ENCODE measurements at regions not wholly inside any gene's neighbourhood (a gene's known extent, or its start where the extent isn't known, plus 50 kb on each side); places are given as distances from the start of the nearest gene placed in this dataset.

DNA sequence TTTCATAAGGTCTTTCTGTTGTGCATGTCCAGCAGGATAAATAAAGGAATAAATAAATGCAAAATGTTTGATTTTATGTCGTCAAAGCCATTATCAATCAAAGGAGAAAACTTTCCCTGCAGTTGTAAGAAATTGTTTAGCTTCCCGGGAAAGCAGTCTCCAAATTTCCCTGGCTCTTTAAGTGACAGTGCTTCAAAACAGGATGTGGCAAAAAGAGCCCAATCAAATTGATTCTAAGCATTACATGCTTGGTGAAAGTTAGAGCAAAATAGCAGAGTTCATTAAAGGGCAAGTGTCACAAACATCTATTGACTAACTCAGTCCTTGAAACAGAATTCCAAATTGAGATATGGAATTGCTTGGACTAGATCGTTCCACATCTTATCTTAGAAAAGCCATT lies 704.1 kb downstream of the PRELID2 start:
- TF ChIP-seq, protein P1, sequence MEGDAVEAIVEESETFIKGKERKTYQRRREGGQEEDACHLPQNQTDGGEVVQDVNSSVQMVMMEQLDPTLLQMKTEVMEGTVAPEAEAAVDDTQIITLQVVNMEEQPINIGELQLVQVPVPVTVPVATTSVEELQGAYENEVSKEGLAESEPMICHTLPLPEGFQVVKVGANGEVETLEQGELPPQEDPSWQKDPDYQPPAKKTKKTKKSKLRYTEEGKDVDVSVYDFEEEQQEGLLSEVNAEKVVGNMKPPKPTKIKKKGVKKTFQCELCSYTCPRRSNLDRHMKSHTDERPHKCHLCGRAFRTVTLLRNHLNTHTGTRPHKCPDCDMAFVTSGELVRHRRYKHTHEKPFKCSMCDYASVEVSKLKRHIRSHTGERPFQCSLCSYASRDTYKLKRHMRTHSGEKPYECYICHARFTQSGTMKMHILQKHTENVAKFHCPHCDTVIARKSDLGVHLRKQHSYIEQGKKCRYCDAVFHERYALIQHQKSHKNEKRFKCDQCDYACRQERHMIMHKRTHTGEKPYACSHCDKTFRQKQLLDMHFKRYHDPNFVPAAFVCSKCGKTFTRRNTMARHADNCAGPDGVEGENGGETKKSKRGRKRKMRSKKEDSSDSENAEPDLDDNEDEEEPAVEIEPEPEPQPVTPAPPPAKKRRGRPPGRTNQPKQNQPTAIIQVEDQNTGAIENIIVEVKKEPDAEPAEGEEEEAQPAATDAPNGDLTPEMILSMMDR (IDR thresholded peaks at IDR 0.05; ENCODE audit: extremely low read depth, missing control alignments) = no peak
- no peak for DNase-seq (ENCODE audit: low spot score)

DNA sequence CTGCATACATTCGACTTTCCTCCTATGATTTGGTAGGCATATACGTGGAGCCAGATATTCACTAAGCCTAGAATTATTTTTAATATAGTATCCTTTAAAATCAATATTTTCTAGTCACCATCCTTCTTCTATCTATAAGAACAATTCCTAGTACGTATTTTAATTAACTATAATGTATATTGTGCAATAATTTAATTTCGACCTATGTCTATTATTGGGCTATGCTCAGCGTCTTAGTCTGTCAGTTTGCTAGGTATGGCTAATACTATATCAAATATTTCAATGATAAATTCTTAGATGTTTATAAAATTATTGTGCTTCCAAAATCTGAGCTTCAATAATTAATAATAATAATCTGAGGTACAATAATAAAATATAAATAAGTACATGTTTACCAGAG lies 705.3 kb downstream of the PRELID2 start:
- no peak for DNase-seq (ENCODE audit: low spot score)
- TF ChIP-seq, protein P1 (IDR thresholded peaks at IDR 0.05; ENCODE audit: extremely low read depth, missing control alignments) = no peak

DNA sequence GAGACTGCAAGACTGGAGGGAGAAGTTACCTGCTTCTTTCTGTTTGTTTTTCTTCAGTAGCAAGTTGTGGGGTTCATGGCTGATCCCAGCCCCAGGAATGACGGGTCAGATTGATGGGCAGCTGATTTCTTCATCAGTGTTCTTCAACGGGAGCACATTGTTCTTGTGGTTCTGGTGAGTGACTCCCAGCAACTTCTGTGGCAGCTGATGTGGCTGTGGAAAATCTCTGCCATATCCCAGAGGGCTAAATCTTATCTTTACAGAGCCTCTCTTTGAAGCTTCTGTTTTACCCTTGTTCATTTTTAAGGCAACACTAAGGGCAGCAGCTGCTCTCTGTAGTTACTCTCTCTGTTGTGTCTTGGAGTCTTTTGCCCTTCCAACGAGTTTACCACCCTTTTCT lies 710.3 kb downstream of the PRELID2 start:
- DNase-seq (ENCODE audit: low spot score) = no peak
- TF ChIP-seq, protein P1 (IDR thresholded peaks at IDR 0.05; ENCODE audit: extremely low read depth, missing control alignments) = no peak

GRCh38 chr5:145118611-145119010 lies 716.5 kb downstream of the PRELID2 start:
- no peak for DNase-seq (ENCODE audit: low spot score)
- TF ChIP-seq, protein P1 (IDR thresholded peaks at IDR 0.05; ENCODE audit: extremely low read depth, missing control alignments) = no peak

DNA sequence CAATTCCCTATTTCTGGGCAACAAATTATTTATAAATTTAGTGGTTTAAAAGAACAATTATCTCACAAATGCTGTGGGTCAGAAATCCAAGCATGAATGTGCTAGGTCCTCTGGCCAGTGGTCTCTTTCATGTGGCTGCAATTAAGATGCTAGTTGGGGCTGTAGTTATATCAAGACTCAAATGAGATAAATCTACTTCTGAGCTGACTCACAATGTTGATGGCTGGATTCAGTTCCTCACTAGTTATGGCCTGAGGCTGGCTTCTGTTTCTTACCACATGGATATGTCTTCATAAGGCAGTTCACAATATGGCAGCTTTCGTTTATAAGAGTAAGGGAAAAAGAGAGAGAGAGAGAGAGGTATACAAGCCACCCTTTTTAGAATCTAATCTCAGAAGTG lies 717.0 kb downstream of the PRELID2 start:
- TF ChIP-seq, protein P1 (IDR thresholded peaks at IDR 0.05; ENCODE audit: extremely low read depth, missing control alignments) = no peak

DNA sequence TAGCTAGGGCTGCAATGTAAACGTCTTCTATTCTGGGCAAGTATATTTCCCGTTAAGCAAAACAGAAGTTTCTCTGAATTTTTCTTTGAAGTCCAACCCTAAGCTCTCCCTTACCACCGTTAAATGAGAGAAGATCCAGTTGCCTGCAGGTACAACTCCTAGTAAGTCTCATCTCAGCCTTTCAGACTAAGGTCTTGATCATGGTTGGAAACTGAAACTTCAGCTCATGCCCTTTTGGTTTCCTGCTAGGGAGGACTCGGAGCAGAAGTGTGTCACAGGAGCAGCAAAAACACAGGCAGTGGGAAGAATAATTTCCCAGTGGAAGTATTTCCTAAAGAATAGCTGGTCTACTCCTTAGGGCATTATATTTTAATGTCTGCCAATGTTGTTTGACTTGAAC lies 717.9 kb downstream of the PRELID2 start:
- DNase-seq (ENCODE audit: low spot score) = no peak
- TF ChIP-seq, protein P1 (IDR thresholded peaks at IDR 0.05; ENCODE audit: extremely low read depth, missing control alignments) = no peak

More for the DNA sequence above, 717.0 kb downstream of the PRELID2 start:
- no peak for DNase-seq (ENCODE audit: low spot score)

DNA sequence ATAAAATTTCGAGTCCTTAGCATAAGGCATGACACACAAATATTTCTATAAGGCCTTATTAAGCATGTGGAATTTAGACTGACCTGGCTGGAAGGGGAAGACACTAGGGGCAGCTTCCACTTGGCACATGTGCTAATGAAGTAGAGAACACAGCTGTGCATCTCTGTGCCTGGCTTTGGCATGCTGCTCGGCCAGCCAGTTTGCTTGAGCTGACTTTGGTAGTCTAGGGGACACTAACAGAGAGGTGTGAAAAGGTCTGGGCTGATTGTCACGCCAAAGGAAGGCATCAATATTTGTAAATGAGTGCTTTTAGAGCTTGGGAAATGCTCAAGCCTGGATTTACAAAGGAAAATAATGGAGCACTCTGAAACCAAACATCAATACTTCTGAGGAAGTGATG lies 723.7 kb downstream of the PRELID2 start:
- no peak for DNase-seq (ENCODE audit: low spot score)
- TF ChIP-seq, protein P1 (IDR thresholded peaks at IDR 0.05; ENCODE audit: extremely low read depth, missing control alignments) = no peak
